ENCODE measurements at regions not wholly inside any gene's neighbourhood (a gene's known extent, or its start where the extent isn't known, plus 50 kb on each side); places are given as distances from the start of the nearest gene placed in this dataset.

DNA sequence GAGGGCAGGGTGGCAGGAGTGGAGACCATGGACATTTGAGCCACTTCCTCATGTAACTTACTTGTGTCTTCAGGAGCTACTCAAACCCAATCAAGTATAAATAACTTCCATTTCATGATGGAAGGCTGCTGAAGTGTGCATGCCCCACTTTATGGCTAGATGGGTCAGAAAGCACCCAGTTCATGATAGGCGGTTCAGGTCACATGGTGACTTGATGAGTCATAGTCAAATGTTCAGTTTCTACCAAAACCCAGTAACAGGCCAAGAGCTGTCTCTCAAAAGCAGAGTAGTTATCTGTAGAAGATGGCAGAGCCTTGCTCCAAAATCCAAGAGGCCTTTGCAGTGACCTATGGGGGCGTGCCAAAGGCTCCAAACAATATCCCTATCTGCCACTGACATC, 133.7 kb upstream of the TENT5A start:
- Histone ChIP-seq H3K36me3 (replicated peaks; ENCODE audit: low read depth, low read length) (no peaks in the 10 kb centered on the region), H3K9me3 (ENCODE audit: insufficient read depth, low read length) (no peaks in the 10 kb centered on the region), H3K4me2 (ENCODE audit: low read length) (no peak overlapping the region), H3K79me2 (ENCODE audit: low read length) (no peaks in the 10 kb centered on the region), H4K20me1 (ENCODE audit: insufficient read depth, low read length) (no peaks in the 10 kb centered on the region), H3K27ac (ENCODE audit: low read length) (no peak overlapping the region), H2AFZ (ENCODE audit: low read depth, low read length) (peak overlapping the region; percentile 7; the same call in 1 of the 2 replicates), H3K4me1 (ENCODE audit: low read length) (peaks cover 8% of the 10 kb centered on the region; the same call in 1 of the 2 replicates), H3K4me3 (ENCODE audit: low read length) (no peak overlapping the region), H3K9ac (ENCODE audit: low read length) (no peak overlapping the region), H3K27me3 (ENCODE audit: low read depth, low read length) (no peaks in the 10 kb centered on the region)
- TF ChIP-seq EZH2phosphoT487 (IDR thresholded peaks at IDR 0.05; ENCODE audit: low read depth) = no peak
- TF ChIP-seq, protein P1, sequence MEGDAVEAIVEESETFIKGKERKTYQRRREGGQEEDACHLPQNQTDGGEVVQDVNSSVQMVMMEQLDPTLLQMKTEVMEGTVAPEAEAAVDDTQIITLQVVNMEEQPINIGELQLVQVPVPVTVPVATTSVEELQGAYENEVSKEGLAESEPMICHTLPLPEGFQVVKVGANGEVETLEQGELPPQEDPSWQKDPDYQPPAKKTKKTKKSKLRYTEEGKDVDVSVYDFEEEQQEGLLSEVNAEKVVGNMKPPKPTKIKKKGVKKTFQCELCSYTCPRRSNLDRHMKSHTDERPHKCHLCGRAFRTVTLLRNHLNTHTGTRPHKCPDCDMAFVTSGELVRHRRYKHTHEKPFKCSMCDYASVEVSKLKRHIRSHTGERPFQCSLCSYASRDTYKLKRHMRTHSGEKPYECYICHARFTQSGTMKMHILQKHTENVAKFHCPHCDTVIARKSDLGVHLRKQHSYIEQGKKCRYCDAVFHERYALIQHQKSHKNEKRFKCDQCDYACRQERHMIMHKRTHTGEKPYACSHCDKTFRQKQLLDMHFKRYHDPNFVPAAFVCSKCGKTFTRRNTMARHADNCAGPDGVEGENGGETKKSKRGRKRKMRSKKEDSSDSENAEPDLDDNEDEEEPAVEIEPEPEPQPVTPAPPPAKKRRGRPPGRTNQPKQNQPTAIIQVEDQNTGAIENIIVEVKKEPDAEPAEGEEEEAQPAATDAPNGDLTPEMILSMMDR (IDR thresholded peaks at IDR 0.05; ENCODE audit: low read depth, low read length) = no peak

DNA sequence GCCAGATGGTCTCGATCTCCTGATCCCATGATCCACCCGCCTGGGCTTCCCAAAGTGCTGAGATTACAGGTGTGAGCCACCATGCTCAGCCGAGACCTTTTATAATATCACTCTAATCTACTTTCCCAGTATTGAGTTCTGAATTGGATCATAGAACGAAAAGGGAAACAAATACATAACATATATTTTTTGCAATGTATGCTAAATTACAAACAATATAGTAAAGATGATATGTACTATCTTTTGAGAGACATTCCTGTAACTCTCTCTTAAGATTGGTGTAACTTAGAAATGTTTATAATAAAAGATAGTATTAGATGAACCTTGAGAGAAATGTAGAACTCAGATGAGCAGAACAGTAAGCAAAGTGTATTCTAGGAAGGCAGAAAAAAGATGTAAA, 129.2 kb upstream of the TENT5A start:
- H3K27ac ChIP-seq (ENCODE audit: low read length) = no peak overlapping the region
- H4K20me1 ChIP-seq (ENCODE audit: insufficient read depth, low read length) = no peaks in the 10 kb centered on the region
- no peak overlapping the region for H3K4me2 ChIP-seq (ENCODE audit: low read length)
- H2AFZ ChIP-seq (ENCODE audit: low read depth, low read length) = no peak overlapping the region
- TF ChIP-seq EZH2phosphoT487 (IDR thresholded peaks at IDR 0.05; ENCODE audit: low read depth) = no peak
- TF ChIP-seq, protein P1 (IDR thresholded peaks at IDR 0.05; ENCODE audit: low read depth, low read length) = no peak
- peaks cover 8% of the 10 kb centered on the region; the same call in 1 of the 2 replicates for H3K4me1 ChIP-seq (ENCODE audit: low read length)
- H3K27me3 ChIP-seq (ENCODE audit: low read depth, low read length) = no peaks in the 10 kb centered on the region
- H3K79me2 ChIP-seq (ENCODE audit: low read length) = no peaks in the 10 kb centered on the region
- H3K4me3 ChIP-seq (ENCODE audit: low read length) = no peak overlapping the region
- no peak overlapping the region for H3K9ac ChIP-seq (ENCODE audit: low read length)
- no peaks in the 10 kb centered on the region for H3K36me3 ChIP-seq (replicated peaks; ENCODE audit: low read depth, low read length)
- no peaks in the 10 kb centered on the region for H3K9me3 ChIP-seq (ENCODE audit: insufficient read depth, low read length)

DNA sequence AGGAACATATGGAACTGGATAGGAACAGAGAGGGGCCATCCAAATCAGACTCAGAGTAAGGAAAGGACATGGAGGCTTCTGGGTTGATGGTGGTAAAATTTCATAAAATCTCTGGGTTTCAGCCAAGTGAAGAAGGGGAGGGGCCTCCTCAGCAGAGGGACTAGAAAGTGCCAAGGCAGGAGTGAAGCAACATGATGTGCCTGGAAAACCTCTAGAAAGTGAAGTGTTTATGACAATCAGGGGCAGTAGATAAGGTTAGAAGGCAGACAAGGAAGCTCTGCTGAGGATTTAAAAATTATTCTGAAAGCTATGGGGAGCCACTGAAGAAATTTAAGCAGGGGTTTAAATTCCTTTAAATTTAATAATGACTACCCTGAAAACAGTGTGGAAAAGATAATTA, 126.0 kb upstream of the TENT5A start:
- no peaks in the 10 kb centered on the region for H3K36me3 ChIP-seq (replicated peaks; ENCODE audit: low read depth, low read length)
- H3K4me1 ChIP-seq (ENCODE audit: low read length) = no peaks in the 10 kb centered on the region
- H2AFZ ChIP-seq (ENCODE audit: low read depth, low read length) = no peak overlapping the region
- no peak overlapping the region for H3K4me2 ChIP-seq (ENCODE audit: low read length)
- H3K4me3 ChIP-seq (ENCODE audit: low read length) = no peak overlapping the region
- no peaks in the 10 kb centered on the region for H3K79me2 ChIP-seq (ENCODE audit: low read length)
- no peak overlapping the region for H3K27ac ChIP-seq (ENCODE audit: low read length)
- no peak for TF ChIP-seq EZH2phosphoT487 (IDR thresholded peaks at IDR 0.05; ENCODE audit: low read depth)
- TF ChIP-seq, protein P1 (IDR thresholded peaks at IDR 0.05; ENCODE audit: low read depth, low read length) = no peak
- no peaks in the 10 kb centered on the region for H4K20me1 ChIP-seq (ENCODE audit: insufficient read depth, low read length)
- H3K27me3 ChIP-seq (ENCODE audit: low read depth, low read length) = no peaks in the 10 kb centered on the region
- no peaks in the 10 kb centered on the region for H3K9me3 ChIP-seq (ENCODE audit: insufficient read depth, low read length)
- no peak overlapping the region for H3K9ac ChIP-seq (ENCODE audit: low read length)

GRCh38 chr6:81876971-81877370, 124.5 kb upstream of the TENT5A start:
- H3K9ac ChIP-seq (ENCODE audit: low read length) = no peak overlapping the region
- H3K4me1 ChIP-seq (ENCODE audit: low read length) = no peaks in the 10 kb centered on the region
- H4K20me1 ChIP-seq (ENCODE audit: insufficient read depth, low read length) = no peaks in the 10 kb centered on the region
- H3K27ac ChIP-seq (ENCODE audit: low read length) = no peak overlapping the region
- no peaks in the 10 kb centered on the region for H3K27me3 ChIP-seq (ENCODE audit: low read depth, low read length)
- TF ChIP-seq, protein P1 (IDR thresholded peaks at IDR 0.05; ENCODE audit: low read depth, low read length) = no peak
- TF ChIP-seq EZH2phosphoT487 (IDR thresholded peaks at IDR 0.05; ENCODE audit: low read depth) = no peak
- H3K4me3 ChIP-seq (ENCODE audit: low read length) = no peak overlapping the region
- H3K4me2 ChIP-seq (ENCODE audit: low read length) = no peak overlapping the region
- H3K36me3 ChIP-seq (replicated peaks; ENCODE audit: low read depth, low read length) = no peaks in the 10 kb centered on the region
- H3K9me3 ChIP-seq (ENCODE audit: insufficient read depth, low read length) = no peaks in the 10 kb centered on the region
- H3K79me2 ChIP-seq (ENCODE audit: low read length) = no peaks in the 10 kb centered on the region
- H2AFZ ChIP-seq (ENCODE audit: low read depth, low read length) = no peak overlapping the region
